Naive thymus-derived CD4-positive, alpha-beta T cell (primary cell): ENCODE measurements at regions not wholly inside any gene's neighbourhood (a gene's known extent, or its start where the extent isn't known, plus 50 kb on each side); places are given as distances from the start of the nearest gene placed in this dataset.

Experiments used
- ATAC-seq: fragments of 150-1000 bp; cut with Tn5 transposase; 2 replicates; pipeline ENCODE4 v1.10.0; 2021; ENCODE audit warnings: mild to moderate bottlenecking, moderate library complexity
- CTCF ChIA-PET: fragments of 350-600 bp; sonication (Branson Sonifier 250); formaldehyde crosslinking; loops from one replicate; lab custom pipeline; 2021; ENCODE audit warnings: antibody characterized with exemption; lab: Charles Lee
- POLR2A ChIA-PET: fragments of 350-600 bp; sonication (Branson Sonifier 250); formaldehyde crosslinking; loops from one replicate; lab custom pipeline; 2021; ENCODE audit warnings: antibody characterized with exemption, inconsistent platforms; lab: Charles Lee
- DNase-seq, 9 donors: peaks; one replicate each; pipeline versions ENCODE4 v3.0.0 to v3.0.0-alpha.2; 2020 to 2022; ENCODE audit warnings: mixed read lengths in 1 of 9
- H3K27ac ChIP-seq: one replicate; pipeline ENCODE4 v1.7.0; 2013; ENCODE audit warnings: mild to moderate bottlenecking, low read depth, low read length, moderate library complexity
- H3K27me3 ChIP-seq, 2 donors: one replicate each; pipeline ENCODE4 v1.7.0; 2013; ENCODE audit warnings: low read length in 2 of 2, mild to moderate bottlenecking in 2 of 2, moderate library complexity in 2 of 2; ENCODE audit not compliant: control insufficient read depth in 2 of 2, insufficient read depth in 2 of 2
- H3K36me3 ChIP-seq, 3 experiments: 1 replicate in 2 of 3; 2 replicates in 1 of 3; pipeline ENCODE4 v1.7.0; 2013; ENCODE audit warnings: low read length in 3 of 3, mild to moderate bottlenecking in 3 of 3, moderate library complexity in 1 of 3; ENCODE audit not compliant: insufficient read depth in 3 of 3, control insufficient read depth in 2 of 3
- H3K4me1 ChIP-seq, 2 donors: one replicate each; pipeline ENCODE4 v1.7.0; 2013; ENCODE audit warnings: low read length in 2 of 2, mild to moderate bottlenecking in 2 of 2, moderate library complexity in 1 of 2; ENCODE audit not compliant: control insufficient read depth in 2 of 2, insufficient read depth in 2 of 2
- H3K4me3 ChIP-seq: 2 replicates; pipeline ENCODE4 v1.7.0; 2013; ENCODE audit warnings: mild to moderate bottlenecking, low read length
- H3K9me3 ChIP-seq, 3 experiments: 1 replicate in 2 of 3; 2 replicates in 1 of 3; pipeline ENCODE4 v1.7.0; 2013; ENCODE audit warnings: low read length in 3 of 3; ENCODE audit not compliant: control insufficient read depth in 2 of 3
- H3K27ac Mint-ChIP-seq, 9 donors: one replicate each; pipeline ENCODE4 v1.8.0; 2020 to 2022; ENCODE audit warnings: mixed read lengths in 9 of 9, mild to moderate bottlenecking in 8 of 9, moderate library complexity in 5 of 9, inconsistent platforms in 2 of 9
- H3K27me3 Mint-ChIP-seq, 5 donors: one replicate each; pipeline ENCODE4 v1.8.0; 2021 to 2022; ENCODE audit warnings: mixed read lengths in 5 of 5, mild to moderate bottlenecking in 1 of 5
- H3K36me3 Mint-ChIP-seq, 5 donors: one replicate each; pipeline ENCODE4 v1.8.0; 2020 to 2022; ENCODE audit warnings: mixed read lengths in 5 of 5, mild to moderate bottlenecking in 3 of 5, inconsistent platforms in 1 of 5
- H3K4me1 Mint-ChIP-seq, 7 donors: one replicate each; pipeline ENCODE4 v1.8.0; 2020 to 2022; ENCODE audit warnings: mixed read lengths in 7 of 7, mild to moderate bottlenecking in 3 of 7, inconsistent platforms in 1 of 7
- H3K4me3 Mint-ChIP-seq, 10 donors: one replicate each; pipeline ENCODE4 v1.8.0; 2020 to 2022; ENCODE audit warnings: mild to moderate bottlenecking in 10 of 10, mixed read lengths in 10 of 10, moderate library complexity in 6 of 10, inconsistent platforms in 2 of 10
- H3K9me3 Mint-ChIP-seq, 11 donors: one replicate each; pipeline ENCODE4 v1.8.0; 2020 to 2022; ENCODE audit warnings: mixed read lengths in 11 of 11, mild to moderate bottlenecking in 4 of 11, inconsistent platforms in 1 of 11, moderate library complexity in 1 of 11
- intact Hi-C, 2 donors: fragments of 100-400 bp; cut with micrococcal nuclease; formaldehyde crosslinking; loops; one replicate each; pipeline ENCODE4 v1.15.1; 2023

DNA sequence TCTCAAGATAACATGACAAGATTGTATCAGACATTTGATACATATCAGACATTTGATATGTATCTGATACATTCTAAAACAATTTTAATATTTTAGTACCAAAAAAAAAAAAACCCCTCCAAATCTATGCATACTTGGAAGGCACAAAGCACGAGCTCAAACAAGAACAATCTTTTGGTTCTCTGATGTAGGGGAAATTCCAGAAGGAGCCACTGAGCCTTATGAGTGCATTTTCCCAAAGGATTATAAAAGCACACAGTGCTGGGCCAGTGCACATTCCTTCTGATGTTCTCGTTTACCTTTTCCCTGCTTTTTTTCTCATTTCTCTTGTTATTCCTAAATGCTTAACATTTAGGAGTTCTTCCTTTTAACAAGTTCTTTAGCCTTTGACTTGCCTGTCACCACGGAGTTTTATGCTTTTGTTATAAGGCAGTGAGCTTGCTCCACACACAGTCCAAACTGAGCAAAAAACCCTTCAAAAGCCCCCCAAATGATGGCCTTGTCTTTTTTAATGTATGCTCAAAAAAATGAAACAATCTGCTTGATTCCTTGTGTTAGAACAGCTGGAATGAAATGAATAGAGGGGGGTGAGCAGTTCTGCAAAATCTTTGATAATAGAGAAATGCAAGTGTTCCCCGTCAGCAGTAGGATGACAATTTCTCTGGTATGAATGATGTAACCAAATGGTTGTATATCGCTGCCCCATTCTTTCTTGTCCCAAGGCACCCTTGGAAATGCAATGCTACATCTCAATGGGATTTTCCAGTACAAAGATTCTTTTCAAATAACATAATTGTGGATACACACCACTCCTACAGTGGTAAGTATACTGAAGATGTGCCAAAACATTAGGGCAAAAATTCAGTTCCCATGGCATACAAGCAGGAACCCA lies 597.2 kb upstream of the ZEB2 start:
- Histone ChIP-seq H3K4me1 (no peaks in the 10 kb centered on the region), H3K4me3 (no peak overlapping the region), H3K9me3 (no peaks in the 10 kb centered on the region), H3K27ac (no peak overlapping the region), H3K36me3 (no peaks in the 10 kb centered on the region), H3K27me3 (no peaks in the 10 kb centered on the region)
- no peak for ATAC-seq
- intact Hi-C loops = no loop called here
- Mint-ChIP-seq H3K27me3 (no peaks in the 10 kb centered on the region), H3K27ac (no peak overlapping the region), H3K4me3 (no peak overlapping the region), H3K9me3 (peaks cover 0 to 20% (median 1%) of the 10 kb centered on the region in 11 donors), H3K4me1 (no peaks in the 10 kb centered on the region), H3K36me3 (no peaks in the 10 kb centered on the region)
- ChIA-PET CTCF (no interaction called here), POLR2A (no interaction called here)
- no peak for DNase-seq

DNA sequence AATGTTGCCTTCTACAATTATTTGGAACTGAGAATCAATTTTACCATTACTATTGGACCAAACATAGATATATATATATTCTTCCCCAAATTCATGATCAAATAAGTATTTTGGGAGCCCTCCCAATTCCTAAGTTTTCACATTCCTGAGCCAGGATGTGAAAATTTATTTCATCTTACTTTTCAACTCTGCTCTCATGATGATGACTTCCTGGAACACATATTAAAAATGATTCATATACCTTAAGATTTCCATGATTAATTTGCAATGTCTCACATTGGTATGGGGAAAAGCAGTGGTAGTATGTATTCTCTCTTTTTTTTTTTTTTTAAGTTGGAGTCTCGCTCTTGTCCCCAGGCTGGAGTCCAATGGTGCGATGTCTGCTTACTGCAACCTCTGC lies 596.1 kb upstream of the ZEB2 start:
- Mint-ChIP-seq H3K27ac (no peak overlapping the region), H3K27me3 (peaks cover 0 to 4% (median 0%) of the 10 kb centered on the region in 5 donors), H3K4me1 (peaks cover 0 to 2% (median 0%) of the 10 kb centered on the region in 7 donors), H3K4me3 (no peak overlapping the region), H3K9me3 (peaks cover 0 to 20% (median 1%) of the 10 kb centered on the region in 11 donors), H3K36me3 (no peaks in the 10 kb centered on the region)
- CTCF ChIA-PET = no interaction called here
- H3K27me3 ChIP-seq = no peaks in the 10 kb centered on the region
- no peak for DNase-seq
- ATAC-seq = no peak
- POLR2A ChIA-PET = no interaction called here
- no peaks in the 10 kb centered on the region for H3K4me1 ChIP-seq
- H3K9me3 ChIP-seq = no peaks in the 10 kb centered on the region
- no peaks in the 10 kb centered on the region for H3K36me3 ChIP-seq
- H3K27ac ChIP-seq = no peak overlapping the region
- intact Hi-C loops = no loop called here
- H3K4me3 ChIP-seq = no peak overlapping the region

DNA sequence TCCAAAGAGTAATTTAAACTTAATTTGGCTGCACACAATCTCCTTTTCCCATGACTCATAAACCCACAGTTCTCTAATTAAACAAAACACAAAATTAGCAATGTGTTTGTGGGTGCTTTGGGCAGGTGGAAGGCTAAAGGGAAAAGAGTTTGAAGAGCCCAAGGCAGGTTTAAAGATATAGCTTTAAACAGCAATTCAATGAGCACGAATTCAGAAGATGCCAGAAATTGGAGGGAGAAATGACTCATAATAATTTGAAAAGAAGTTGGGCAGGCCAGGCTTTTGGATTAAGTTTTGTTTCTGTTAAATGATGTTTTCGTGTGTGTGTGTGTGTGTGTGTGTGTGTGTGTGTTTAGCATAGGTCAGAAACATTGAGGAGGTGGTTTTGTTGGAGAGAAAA lies 594.8 kb upstream of the ZEB2 start:
- Mint-ChIP-seq H3K27me3 (peaks cover 0 to 4% (median 0%) of the 10 kb centered on the region in 5 donors), H3K9me3 (peaks cover 0 to 16% (median 2%) of the 10 kb centered on the region in 11 donors)
- intact Hi-C loops = no loop called here

DNA sequence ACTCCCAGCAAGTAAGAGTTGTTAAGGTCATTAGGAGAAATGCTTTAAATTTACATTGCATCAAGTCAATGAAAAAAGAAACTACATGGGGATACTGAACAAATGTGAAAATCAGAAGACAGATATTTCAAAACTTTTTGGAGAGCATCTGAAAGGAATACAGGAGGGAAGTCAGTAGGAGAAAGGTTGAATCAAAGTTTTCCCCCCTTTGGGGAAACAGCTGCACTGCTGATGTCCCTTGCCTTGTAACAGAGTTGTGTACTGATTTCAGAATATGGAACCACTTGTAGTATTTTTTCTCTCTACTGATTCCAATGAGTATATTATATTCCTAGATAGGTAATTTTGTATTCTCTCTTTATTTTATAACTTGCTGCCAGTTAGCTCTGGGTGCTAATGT lies 592.5 kb upstream of the ZEB2 start:
- Histone ChIP-seq H3K4me3 (no peak overlapping the region), H3K36me3 (no peaks in the 10 kb centered on the region), H3K4me1 (no peaks in the 10 kb centered on the region), H3K27me3 (no peaks in the 10 kb centered on the region), H3K27ac (no peak overlapping the region), H3K9me3 (no peaks in the 10 kb centered on the region)
- no peaks in the 10 kb centered on the region for H3K36me3 Mint-ChIP-seq
- CTCF ChIA-PET = no interaction called here
- H3K4me3 Mint-ChIP-seq = no peak overlapping the region
- peaks cover 0 to 6% (median 0%) of the 10 kb centered on the region in 11 donors for H3K9me3 Mint-ChIP-seq
- peaks cover 0 to 2% (median 0%) of the 10 kb centered on the region in 7 donors for H3K4me1 Mint-ChIP-seq
- H3K27ac Mint-ChIP-seq = no peak overlapping the region
- no peak for DNase-seq
- POLR2A ChIA-PET = no interaction called here
- H3K27me3 Mint-ChIP-seq = peaks cover 0 to 4% (median 0%) of the 10 kb centered on the region in 5 donors
- no peak for ATAC-seq
- intact Hi-C loops = no loop called here

More for the DNA sequence above, 594.8 kb upstream of the ZEB2 start:
- H3K9me3 ChIP-seq = no peaks in the 10 kb centered on the region
- H3K27me3 ChIP-seq = no peaks in the 10 kb centered on the region
- ATAC-seq (no peak), DNase-seq (no peak)
- H3K4me3 ChIP-seq = no peak overlapping the region
- no peaks in the 10 kb centered on the region for H3K36me3 Mint-ChIP-seq
- no peak overlapping the region for H3K27ac ChIP-seq
- H3K27ac Mint-ChIP-seq = no peak overlapping the region
- peaks cover 0 to 2% (median 0%) of the 10 kb centered on the region in 7 donors for H3K4me1 Mint-ChIP-seq
- ChIA-PET POLR2A (no interaction called here), CTCF (no interaction called here)
- H3K4me1 ChIP-seq = no peaks in the 10 kb centered on the region
- H3K36me3 ChIP-seq = no peaks in the 10 kb centered on the region
- H3K4me3 Mint-ChIP-seq = no peak overlapping the region

DNA sequence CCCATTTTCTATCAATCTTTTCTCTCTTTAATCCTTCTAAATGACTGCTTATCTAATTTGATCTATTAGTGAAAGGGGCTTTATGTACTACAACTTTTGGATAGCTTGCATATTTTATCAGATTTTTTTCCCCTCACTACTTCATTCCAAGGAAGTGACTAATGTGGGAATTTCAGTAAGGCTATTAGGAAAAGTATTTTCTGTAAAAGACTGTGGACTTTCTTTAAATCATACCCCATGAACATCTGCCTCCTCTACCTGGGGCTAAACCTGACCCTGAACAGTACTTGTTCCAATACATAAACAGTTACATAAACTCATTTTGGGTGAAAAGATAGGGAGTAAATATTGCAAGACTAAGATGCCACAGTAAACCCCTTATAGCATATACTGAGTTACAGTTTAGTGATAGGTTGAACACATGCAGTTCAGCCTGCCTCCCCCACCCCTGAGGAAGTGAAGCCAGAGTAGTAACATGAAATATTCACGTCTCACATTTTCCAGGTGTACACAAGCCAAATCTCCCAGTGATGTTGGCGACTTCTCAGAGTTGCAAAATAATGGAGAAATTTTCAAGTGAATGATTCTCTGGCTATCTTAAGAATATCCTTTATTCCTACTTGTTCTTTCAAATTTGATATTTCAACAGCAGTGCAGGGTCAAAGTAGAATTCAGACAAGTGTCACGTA lies 590.9 kb upstream of the ZEB2 start:
- intact Hi-C loops = no loop called here
- DNase-seq (no peak), ATAC-seq (no peak)
- Histone ChIP-seq H3K4me1 (no peaks in the 10 kb centered on the region), H3K4me3 (no peak overlapping the region), H3K27ac (no peak overlapping the region), H3K9me3 (no peaks in the 10 kb centered on the region), H3K36me3 (no peaks in the 10 kb centered on the region), H3K27me3 (no peaks in the 10 kb centered on the region)
- Mint-ChIP-seq H3K4me1 (peaks cover 0 to 2% (median 0%) of the 10 kb centered on the region in 7 donors), H3K27ac (no peak overlapping the region), H3K36me3 (no peaks in the 10 kb centered on the region), H3K4me3 (no peak overlapping the region), H3K27me3 (peaks cover 0 to 4% (median 0%) of the 10 kb centered on the region in 5 donors), H3K9me3 (peaks cover 0 to 6% (median 0%) of the 10 kb centered on the region in 11 donors)
- POLR2A ChIA-PET = no interaction called here
- CTCF ChIA-PET = no interaction called here

DNA sequence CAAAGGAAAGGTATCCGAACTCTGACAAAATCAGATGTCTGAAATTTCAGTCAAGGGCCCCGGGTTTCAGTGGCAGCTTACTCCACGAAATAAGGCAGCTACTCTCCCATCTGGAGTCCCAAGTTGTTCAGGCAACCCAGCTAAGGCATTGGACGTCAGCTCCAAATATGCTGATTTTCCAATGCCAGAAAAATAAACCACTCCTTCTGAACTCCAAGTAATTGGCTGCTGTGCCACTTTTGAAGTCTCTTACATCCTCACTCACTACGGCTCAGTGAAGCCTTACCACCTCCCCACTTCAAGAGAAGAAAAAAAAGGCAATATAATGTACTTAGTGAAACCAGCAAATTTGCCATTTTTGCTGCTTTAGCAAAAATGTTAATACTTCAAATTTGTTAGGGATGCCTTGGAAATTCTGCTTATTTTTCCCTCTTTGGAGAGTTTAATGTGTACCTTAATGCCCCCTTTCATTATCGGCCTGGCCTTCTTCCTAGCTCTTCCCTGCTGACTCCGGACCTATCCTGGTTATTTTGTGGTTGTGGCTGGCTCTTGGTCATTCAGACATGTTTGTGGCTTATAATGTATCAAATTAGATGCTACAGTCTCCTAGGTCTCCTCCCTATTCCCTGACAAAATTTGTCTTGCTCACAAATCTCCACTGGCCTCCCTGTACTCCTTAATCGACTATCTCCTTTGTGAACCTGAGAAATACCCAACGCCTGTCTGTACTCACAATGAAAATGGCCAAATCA lies 589.2 kb upstream of the ZEB2 start:
- Histone ChIP-seq H3K9me3 (no peaks in the 10 kb centered on the region), H3K27ac (no peak overlapping the region), H3K36me3 (no peaks in the 10 kb centered on the region), H3K4me1 (no peaks in the 10 kb centered on the region), H3K27me3 (no peaks in the 10 kb centered on the region), H3K4me3 (no peak overlapping the region)
- intact Hi-C loops = no loop called here
- H3K27ac Mint-ChIP-seq = no peak overlapping the region
- ChIA-PET POLR2A (no interaction called here), CTCF (no interaction called here)
- peaks cover 0 to 2% (median 0%) of the 10 kb centered on the region in 7 donors for H3K4me1 Mint-ChIP-seq
- H3K27me3 Mint-ChIP-seq = peaks cover 0 to 4% (median 0%) of the 10 kb centered on the region in 5 donors
- DNase-seq (no peak), ATAC-seq (no peak)
- no peak overlapping the region for H3K4me3 Mint-ChIP-seq
- no peaks in the 10 kb centered on the region for H3K36me3 Mint-ChIP-seq
- H3K9me3 Mint-ChIP-seq = peaks cover 0 to 6% (median 0%) of the 10 kb centered on the region in 11 donors
